Trophoblast cell (in vitro differentiated cells and primary cell): ENCODE measurements at regions not wholly inside any gene's neighbourhood (a gene's known extent, or its start where the extent isn't known, plus 50 kb on each side); places are given as distances from the start of the nearest gene placed in this dataset.

Experiments used
- DNase-seq, 2 donors: peaks; one replicate each; pipeline ENCODE4 v3.0.0-alpha.2; 2016
- H2AFZ ChIP-seq: 2 replicates; pipeline ENCODE4 v1.6.1; 2013; ENCODE audit warnings: low read length, moderate library complexity, mild to moderate bottlenecking; ENCODE audit not compliant: insufficient read depth, poor library complexity
- H2AK5ac ChIP-seq: 2 replicates; pipeline ENCODE4 v1.6.1; 2013; ENCODE audit warnings: mild to moderate bottlenecking, low read length
- H2BK120ac ChIP-seq: 2 replicates; pipeline ENCODE4 v1.6.1; 2013; ENCODE audit warnings: low read length, mild to moderate bottlenecking, moderate library complexity; ENCODE audit not compliant: insufficient read depth, poor library complexity
- H2BK12ac ChIP-seq: 2 replicates; pipeline ENCODE4 v1.6.1; 2013; ENCODE audit warnings: mild to moderate bottlenecking, low read length, moderate library complexity
- H2BK5ac ChIP-seq: 2 replicates; pipeline ENCODE4 v1.6.1; 2013; ENCODE audit warnings: low read length, low read depth, moderate library complexity, mild to moderate bottlenecking; ENCODE audit not compliant: poor library complexity
- H3K14ac ChIP-seq: 2 replicates; pipeline ENCODE4 v1.6.1; 2013; ENCODE audit warnings: mild to moderate bottlenecking, low read length
- H3K18ac ChIP-seq: 2 replicates; pipeline ENCODE4 v1.6.1; 2013; ENCODE audit warnings: mild to moderate bottlenecking, low read length
- H3K23ac ChIP-seq: 2 replicates; pipeline ENCODE4 v1.6.1; 2013; ENCODE audit warnings: low read length
- H3K27ac ChIP-seq: 2 replicates; pipeline ENCODE4 v1.5.1; 2013; ENCODE audit warnings: low read depth, mild to moderate bottlenecking, inconsistent platforms, low read length, moderate library complexity
- H3K27me3 ChIP-seq: 2 replicates; pipeline ENCODE4 v1.6.1; 2013; ENCODE audit warnings: inconsistent platforms, mild to moderate bottlenecking, low read length, moderate library complexity; ENCODE audit not compliant: insufficient read depth
- H3K36me3 ChIP-seq, 2 experiments: 1 replicate in 1 of 2; 2 replicates in 1 of 2; pipeline ENCODE4 v1.6.1; 2013; ENCODE audit warnings: low read length in 2 of 2, mild to moderate bottlenecking in 2 of 2, moderate library complexity in 1 of 2; ENCODE audit not compliant: insufficient read depth in 2 of 2, control insufficient read depth in 1 of 2
- H3K4ac ChIP-seq: 2 replicates; pipeline ENCODE4 v1.6.1; 2013; ENCODE audit warnings: low read depth, mild to moderate bottlenecking, low read length, moderate library complexity
- H3K4me1 ChIP-seq, 2 experiments: 1 replicate in 1 of 2; 2 replicates in 1 of 2; pipeline ENCODE4 v1.6.1; 2013; ENCODE audit warnings: low read length in 2 of 2, mild to moderate bottlenecking in 2 of 2, moderate library complexity in 1 of 2; ENCODE audit not compliant: insufficient read depth in 2 of 2, control insufficient read depth in 1 of 2
- H3K4me2 ChIP-seq: 2 replicates; pipeline ENCODE4 v1.6.1; 2013; ENCODE audit warnings: inconsistent platforms, mild to moderate bottlenecking, low read length, moderate library complexity
- H3K4me3 ChIP-seq: 2 replicates; pipeline ENCODE4 v1.5.1; 2013; ENCODE audit warnings: mild to moderate bottlenecking, low read depth, low read length, inconsistent platforms
- H3K79me1 ChIP-seq: one replicate; pipeline ENCODE4 v1.6.1; 2013; ENCODE audit warnings: low read length
- H3K79me2 ChIP-seq: 2 replicates; pipeline ENCODE4 v1.6.1; 2013; ENCODE audit warnings: low read length, mild to moderate bottlenecking; ENCODE audit not compliant: control insufficient read depth, insufficient read depth, poor library complexity
- H3K9ac ChIP-seq: 2 replicates; pipeline ENCODE4 v1.6.1; 2013; ENCODE audit warnings: mild to moderate bottlenecking, low read length
- H3K9me3 ChIP-seq: 2 replicates; pipeline ENCODE4 v1.6.1; 2013; ENCODE audit warnings: low read depth, mild to moderate bottlenecking, control low read depth, inconsistent platforms, low read length; ENCODE audit not compliant: insufficient read depth
- H4K12ac ChIP-seq: 2 replicates; pipeline ENCODE4 v1.6.1; 2013; ENCODE audit warnings: low read depth, mild to moderate bottlenecking, low read length, moderate library complexity
- H4K8ac ChIP-seq: 2 replicates; pipeline ENCODE4 v1.6.1; 2013; ENCODE audit warnings: low read depth, mild to moderate bottlenecking, low read length, moderate library complexity
- H4K91ac ChIP-seq: one replicate; pipeline ENCODE4 v1.6.1; 2013; ENCODE audit warnings: low read depth, mild to moderate bottlenecking, low read length, moderate library complexity
- WGBS: extraction: QIAGEN DNeasy Blood & Tissue Kit; methylation state at CpG from one replicate; pipeline ENCODE4 v1.1.7; 2013; ENCODE audit warnings: missing lambda C conversion rate; ENCODE audit not compliant: insufficient read length, insufficient coverage; ENCODE audit errors: extremely low coverage; 5-methylcytosine and 5-hydroxymethylcytosine counted together

DNA sequence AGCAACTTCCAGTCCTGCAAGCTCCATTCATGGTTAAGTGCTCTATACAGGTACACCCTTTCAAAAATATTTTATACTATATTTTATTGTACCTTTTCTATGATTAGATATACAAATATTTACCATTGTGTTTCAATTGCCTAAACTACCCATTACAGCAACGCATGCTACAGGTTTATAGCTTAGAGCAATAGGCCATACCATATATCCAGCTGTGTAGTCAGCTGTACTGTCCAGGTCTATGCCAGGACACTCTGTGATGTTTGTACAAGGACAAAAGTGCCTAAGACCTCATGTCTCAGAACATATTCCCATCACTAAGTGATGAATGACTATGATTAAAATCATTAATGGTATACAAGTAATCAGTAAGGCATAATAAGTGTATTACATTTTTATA, 368.7 kb downstream of the CMPK2 start:
- H3K9me3 ChIP-seq: no peaks in the 10 kb centered on the region
- H3K27me3 ChIP-seq: no peaks in the 10 kb centered on the region
- H3K27ac ChIP-seq: no peak overlapping the region
- no peak overlapping the region for H2AK5ac ChIP-seq
- H3K36me3 ChIP-seq: no peaks in the 10 kb centered on the region
- H4K8ac ChIP-seq: no peak overlapping the region
- no peak overlapping the region for H3K4me2 ChIP-seq
- no peak overlapping the region for H3K9ac ChIP-seq
- no peak overlapping the region for H3K23ac ChIP-seq
- no peak overlapping the region for H2BK5ac ChIP-seq
- H3K14ac ChIP-seq: no peak overlapping the region
- H3K79me2 ChIP-seq: peaks cover 2% of the 10 kb centered on the region
- no peak overlapping the region for H4K12ac ChIP-seq
- no peak overlapping the region for H2BK120ac ChIP-seq
- no peak overlapping the region for H2BK12ac ChIP-seq
- H3K18ac ChIP-seq: no peak overlapping the region
- H3K4me3 ChIP-seq: no peak overlapping the region
- no peak for DNase-seq
- H3K4ac ChIP-seq: no peak overlapping the region
- H3K79me1 ChIP-seq: no peaks in the 10 kb centered on the region
- no peak overlapping the region for H4K91ac ChIP-seq
- H3K4me1 ChIP-seq: peaks cover 0 to 2% of the 10 kb centered on the region in 2 experiments
- WGBS: no CpG with 5 or more reads among the region's 1 CpG
- H2AFZ ChIP-seq: no peak overlapping the region

DNA sequence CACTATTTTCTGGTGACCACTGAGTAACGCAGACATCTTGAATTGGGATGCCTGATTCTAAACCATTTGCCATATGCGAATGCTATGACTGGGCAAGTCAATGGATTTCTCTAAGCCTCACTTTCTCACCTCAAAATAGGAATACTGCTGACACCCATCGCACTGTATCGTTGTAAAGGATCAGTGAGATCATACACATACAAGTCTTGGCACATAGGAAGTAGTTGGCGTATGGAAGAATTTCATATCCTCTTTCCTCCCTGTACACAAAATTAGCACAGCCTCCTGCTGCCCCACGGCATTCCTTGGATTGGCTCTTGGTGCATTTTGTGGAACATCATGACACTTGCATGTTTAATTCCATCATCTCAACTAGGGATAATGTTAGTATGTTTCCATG, 366.9 kb downstream of the CMPK2 start:
- H2AFZ ChIP-seq: no peak overlapping the region
- no peak overlapping the region for H4K8ac ChIP-seq
- no peak overlapping the region for H2BK5ac ChIP-seq
- no peaks in the 10 kb centered on the region for H3K9me3 ChIP-seq
- no peak overlapping the region for H3K4me3 ChIP-seq
- H3K23ac ChIP-seq: peak overlapping the region; percentile 33
- H3K79me2 ChIP-seq: no peaks in the 10 kb centered on the region
- H4K12ac ChIP-seq: no peak overlapping the region
- no peak overlapping the region for H3K27ac ChIP-seq
- H3K27me3 ChIP-seq: no peaks in the 10 kb centered on the region
- no CpG with 5 or more reads among the region's 6 CpGs for WGBS
- no peak overlapping the region for H3K18ac ChIP-seq
- H3K4ac ChIP-seq: no peak overlapping the region
- no peak overlapping the region for H3K9ac ChIP-seq
- no peaks in the 10 kb centered on the region for H3K4me1 ChIP-seq
- no peak overlapping the region for H3K4me2 ChIP-seq
- no peak overlapping the region for H2BK120ac ChIP-seq
- no peak overlapping the region for H2AK5ac ChIP-seq
- no peak overlapping the region for H4K91ac ChIP-seq
- DNase-seq: no peak
- H3K14ac ChIP-seq: no peak overlapping the region
- no peaks in the 10 kb centered on the region for H3K36me3 ChIP-seq
- H2BK12ac ChIP-seq: no peak overlapping the region
- no peaks in the 10 kb centered on the region for H3K79me1 ChIP-seq

DNA sequence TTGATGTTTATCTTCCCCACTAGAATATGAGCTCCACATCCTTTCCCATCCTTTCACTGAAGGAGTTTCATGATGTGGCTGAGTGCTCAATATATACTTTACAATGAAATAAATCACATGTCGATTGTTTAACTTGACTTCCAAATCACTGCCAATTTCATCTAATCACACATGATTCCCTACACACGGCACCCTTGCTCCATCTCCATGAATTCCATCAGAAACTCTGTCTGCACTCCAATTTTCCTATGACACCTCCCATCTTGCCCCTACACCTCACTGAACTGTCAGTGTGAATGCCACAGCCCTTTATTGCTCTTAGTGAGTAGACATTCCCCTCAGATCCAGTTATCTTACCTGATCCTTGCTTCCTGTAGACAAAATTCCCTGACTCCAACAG, 366.0 kb downstream of the CMPK2 start:
- Histone ChIP-seq H2BK120ac (no peak overlapping the region), H3K36me3 (no peaks in the 10 kb centered on the region), H3K4me2 (no peak overlapping the region), H4K12ac (no peak overlapping the region), H3K14ac (no peak overlapping the region), H2BK5ac (no peak overlapping the region), H3K79me2 (no peaks in the 10 kb centered on the region), H3K9me3 (no peaks in the 10 kb centered on the region), H3K27me3 (no peaks in the 10 kb centered on the region), H2AFZ (no peak overlapping the region), H3K4ac (no peak overlapping the region), H3K27ac (no peak overlapping the region), H2BK12ac (no peak overlapping the region), H3K9ac (no peak overlapping the region), H4K8ac (no peak overlapping the region), H3K4me3 (no peak overlapping the region), H2AK5ac (no peak overlapping the region), H3K4me1 (no peaks in the 10 kb centered on the region), H3K23ac (no peak overlapping the region), H3K79me1 (no peaks in the 10 kb centered on the region), H3K18ac (no peak overlapping the region), H4K91ac (no peak overlapping the region)
- WGBS: no CpG with 5 or more reads among the region's 2 CpGs
- DNase-seq: no peak

DNA sequence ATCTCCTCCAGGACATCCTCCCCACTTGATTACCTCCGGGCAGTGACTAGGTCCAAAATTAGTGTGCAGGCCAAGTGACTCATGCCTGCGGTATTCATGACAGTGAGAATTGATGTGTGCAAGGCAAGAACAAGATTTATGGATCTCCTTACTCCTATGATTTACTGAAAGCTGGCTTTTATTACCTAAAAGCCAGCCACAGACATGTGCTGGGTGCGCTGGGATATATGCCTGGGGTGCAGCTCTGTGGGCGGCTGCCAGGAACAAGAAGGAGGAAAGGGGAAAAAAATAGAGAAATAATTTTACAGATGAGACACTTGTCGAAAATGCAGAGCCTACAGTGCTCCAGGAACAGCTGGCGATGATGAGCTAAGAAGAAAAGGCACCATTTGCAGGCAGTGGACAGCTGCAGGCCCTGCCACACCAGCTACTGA, 359.3 kb downstream of the CMPK2 start:
- Histone ChIP-seq H2BK120ac (no peak overlapping the region), H3K18ac (no peak overlapping the region), H3K27ac (no peak overlapping the region), H3K4me1 (peaks cover 5 to 11% of the 10 kb centered on the region in 2 experiments), H3K9ac (no peak overlapping the region), H3K79me1 (no peaks in the 10 kb centered on the region), H4K8ac (no peak overlapping the region), H4K91ac (no peak overlapping the region), H3K4me3 (no peak overlapping the region), H3K4ac (no peak overlapping the region), H3K79me2 (no peaks in the 10 kb centered on the region), H3K27me3 (no peaks in the 10 kb centered on the region), H3K9me3 (no peaks in the 10 kb centered on the region), H2AK5ac (no peak overlapping the region), H2BK12ac (no peak overlapping the region), H3K14ac (no peak overlapping the region), H3K4me2 (no peak overlapping the region), H3K36me3 (no peaks in the 10 kb centered on the region), H3K23ac (no peak overlapping the region), H2AFZ (no peak overlapping the region), H2BK5ac (no peak overlapping the region), H4K12ac (no peak overlapping the region)
- no CpG with 5 or more reads among the region's 6 CpGs for WGBS
- peak; percentile 28 to 52 for DNase-seq
